ENCODE measurements at regions not wholly inside any gene's neighbourhood (a gene's known extent, or its start where the extent isn't known, plus 50 kb on each side); places are given as distances from the start of the nearest gene placed in this dataset.

GRCh38 chr9:99588299-99588698 is 233.4 kb upstream of the NR4A3 start:
- DNase-seq (ENCODE audit: low read depth in 2 of 2) = no peak

DNA sequence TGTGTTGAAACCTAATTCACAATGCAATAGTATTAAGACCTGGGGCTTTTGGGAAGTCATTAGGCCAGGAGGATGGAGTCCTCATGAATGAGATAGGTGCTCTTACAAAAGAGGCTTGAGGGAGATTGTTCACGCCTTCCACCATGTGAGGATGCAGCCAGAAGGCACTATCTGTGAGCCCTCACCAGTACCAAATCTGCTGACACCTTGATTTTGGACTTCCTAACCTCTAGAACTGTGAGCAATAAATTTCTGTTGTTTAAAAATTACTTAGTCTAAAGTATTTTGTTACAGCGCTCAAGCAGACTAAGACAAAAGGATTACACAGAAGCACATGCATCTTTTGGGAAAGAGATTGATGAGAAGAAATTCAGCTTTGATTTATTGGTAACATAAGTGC is 232.9 kb upstream of the NR4A3 start:
- DNase-seq (ENCODE audit: low read depth in 2 of 2) = no peak

GRCh38 chr9:99590410-99590809 is 231.3 kb upstream of the NR4A3 start:
- no peak for DNase-seq (ENCODE audit: low read depth in 2 of 2)

GRCh38 chr9:99590840-99591239 is 230.8 kb upstream of the NR4A3 start:
- DNase-seq (ENCODE audit: low read depth in 2 of 2) = no peak

- DNase-seq (ENCODE audit: low read depth in 2 of 2) = no peak
Observed at GRCh38 chr9:99591770-99592169, 229.9 kb upstream of the NR4A3 start.

DNA sequence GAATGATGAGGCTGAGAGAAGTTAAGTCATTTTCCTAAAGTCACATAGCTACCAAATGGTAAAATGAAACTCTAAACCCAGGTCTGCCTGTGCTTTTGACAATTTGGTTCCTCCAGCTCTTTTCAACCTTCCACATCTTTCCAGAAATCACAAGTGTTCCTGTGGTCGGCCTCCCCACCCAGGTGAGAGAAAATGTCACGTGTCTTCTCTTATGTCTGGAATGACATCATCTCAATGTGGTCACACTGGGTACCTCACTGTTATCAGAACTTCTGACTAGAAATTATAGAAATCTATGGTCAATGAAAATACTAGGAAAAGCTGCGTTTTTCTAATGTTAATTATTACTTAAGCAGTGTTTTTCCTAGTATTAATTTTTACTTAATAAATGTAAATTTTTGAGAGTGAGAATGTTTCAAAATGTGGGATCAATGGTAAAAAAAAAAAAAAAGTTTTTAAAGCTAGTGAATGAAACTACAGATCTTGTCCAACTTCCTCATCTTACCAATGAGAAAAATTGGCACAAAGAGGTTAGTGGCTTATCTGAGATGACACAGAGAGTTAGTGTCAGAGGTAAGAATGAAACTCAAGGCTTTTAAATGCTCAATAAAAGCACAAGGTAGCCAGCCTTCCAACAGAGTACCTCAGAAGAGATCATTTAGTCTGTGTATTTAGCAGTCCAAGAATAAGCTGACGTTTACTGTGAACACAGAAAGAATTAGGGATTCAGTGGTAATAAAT is 228.7 kb upstream of the NR4A3 start:
- no peak for DNase-seq (ENCODE audit: low read depth in 2 of 2)

- no peak for DNase-seq (ENCODE audit: low read depth in 2 of 2)
Observed at GRCh38 chr9:99593610-99594009, 228.1 kb upstream of the NR4A3 start.

DNA sequence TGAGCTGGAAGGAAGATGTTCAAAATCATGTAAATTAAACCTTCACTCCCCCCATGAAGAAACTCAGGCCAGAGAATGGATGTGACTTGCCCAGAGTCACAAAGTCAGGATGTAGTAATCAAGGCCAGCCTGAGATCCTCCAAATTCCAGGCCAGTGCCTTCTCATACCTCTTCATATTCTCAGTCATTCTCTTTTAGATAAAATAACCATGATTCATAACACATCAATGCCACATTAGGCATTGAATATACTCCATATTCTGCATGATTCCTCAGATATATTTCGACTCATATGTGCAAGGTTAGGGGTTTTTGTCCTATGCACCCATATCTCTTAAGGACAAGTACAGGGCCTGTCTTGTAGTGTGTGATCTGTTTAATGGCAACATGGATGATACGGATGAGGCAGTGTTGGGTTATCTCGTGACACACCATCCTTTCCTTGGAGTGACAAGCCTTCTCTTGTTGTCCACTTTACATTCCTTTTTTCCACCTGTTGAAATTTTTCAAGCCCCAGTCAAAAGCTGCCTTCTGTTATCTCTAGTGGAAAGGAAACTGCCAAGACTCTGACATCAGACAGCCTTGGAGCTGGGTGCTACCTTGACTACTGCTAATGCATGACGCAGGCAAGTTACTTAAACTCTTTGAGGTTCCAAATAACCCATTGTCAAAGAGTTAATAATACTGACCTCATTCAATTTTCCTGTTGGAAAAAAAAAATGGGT is 227.5 kb upstream of the NR4A3 start:
- no peak for DNase-seq (ENCODE audit: low read depth in 2 of 2)

- no peak for DNase-seq (ENCODE audit: low read depth in 2 of 2)
Observed at GRCh38 chr9:99595796-99596195, 225.9 kb upstream of the NR4A3 start.

GRCh38 chr9:99601571-99602111 is 220.0 kb upstream of the NR4A3 start:
- no peak for DNase-seq (ENCODE audit: low read depth in 2 of 2)

DNA sequence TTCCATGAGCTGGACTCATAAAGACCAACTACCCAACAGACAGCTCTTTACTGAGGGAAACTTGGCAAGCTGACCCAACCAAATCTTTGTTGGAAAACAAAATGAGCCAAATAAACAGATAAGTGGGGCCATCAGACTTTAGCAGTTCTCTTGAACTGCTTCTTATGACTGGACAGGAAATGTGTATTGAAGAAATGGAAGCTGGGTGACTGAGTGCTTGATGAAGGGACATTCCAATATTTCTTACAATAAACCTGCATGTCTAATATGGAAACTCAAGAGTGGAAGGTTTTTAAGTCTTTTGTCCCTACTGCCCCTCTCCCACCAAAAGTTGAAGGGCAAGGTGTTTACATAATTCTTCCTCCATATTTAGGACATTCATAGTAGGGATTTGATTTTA is 218.8 kb upstream of the NR4A3 start:
- DNase-seq (ENCODE audit: low read depth in 2 of 2) = no peak

GRCh38 chr9:99605016-99605743 is 216.5 kb upstream of the NR4A3 start:
- no peak for DNase-seq (ENCODE audit: low read depth in 2 of 2)

- no peak for DNase-seq (ENCODE audit: low read depth in 2 of 2)
Observed at GRCh38 chr9:99606296-99606695, 215.4 kb upstream of the NR4A3 start.

DNA sequence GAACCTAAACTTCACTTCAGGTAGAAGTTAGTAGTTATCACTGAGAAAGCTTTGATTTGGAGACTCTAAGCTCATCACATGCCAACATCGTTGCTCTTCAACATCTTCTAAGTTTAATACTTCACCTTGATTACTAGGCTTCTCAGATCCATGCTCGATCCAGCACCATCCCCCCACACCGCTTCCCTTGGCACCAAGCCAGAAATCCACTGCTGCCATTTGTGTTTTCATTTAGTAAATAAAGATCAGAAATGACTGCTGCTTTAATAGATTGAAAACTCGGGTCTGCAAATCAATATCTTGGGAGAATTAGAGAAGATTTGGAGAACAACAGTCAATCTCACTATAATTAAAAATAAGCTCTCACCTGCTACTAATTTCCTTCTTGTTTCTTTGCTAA is 214.7 kb upstream of the NR4A3 start:
- no peak for DNase-seq (ENCODE audit: low read depth in 2 of 2)

- DNase-seq (ENCODE audit: low read depth in 2 of 2) = no peak
Observed at GRCh38 chr9:99607842-99608448, 213.7 kb upstream of the NR4A3 start.

GRCh38 chr9:99614341-99614740 is 207.3 kb upstream of the NR4A3 start:
- DNase-seq (ENCODE audit: low read depth in 2 of 2) = no peak

GRCh38 chr9:99621040-99621439 is 200.6 kb upstream of the NR4A3 start:
- no peak for DNase-seq (ENCODE audit: low read depth in 2 of 2)

DNA sequence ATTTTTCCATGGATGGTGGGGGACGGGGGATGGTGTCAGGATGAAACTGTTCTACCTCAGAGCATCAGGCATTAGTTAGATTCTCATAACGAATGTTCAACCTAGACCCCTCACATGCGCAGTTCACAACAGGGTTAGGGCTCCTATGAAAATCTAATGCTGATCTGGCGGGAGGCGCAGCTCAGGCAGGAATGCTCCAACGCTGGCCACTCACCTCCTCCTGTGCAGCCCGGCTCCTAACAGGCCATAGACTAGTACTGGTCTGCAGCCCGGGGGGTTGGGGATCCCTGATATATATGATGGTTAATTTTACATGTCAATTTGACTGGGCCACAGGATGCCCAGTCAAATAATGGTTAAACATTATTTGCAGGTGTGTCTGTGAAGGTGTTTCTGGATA is 199.0 kb upstream of the NR4A3 start:
- DNase-seq (ENCODE audit: low read depth in 2 of 2) = no peak

- no peak for DNase-seq (ENCODE audit: low read depth in 2 of 2)
Observed at GRCh38 chr9:99623780-99624364, 197.8 kb upstream of the NR4A3 start.

DNA sequence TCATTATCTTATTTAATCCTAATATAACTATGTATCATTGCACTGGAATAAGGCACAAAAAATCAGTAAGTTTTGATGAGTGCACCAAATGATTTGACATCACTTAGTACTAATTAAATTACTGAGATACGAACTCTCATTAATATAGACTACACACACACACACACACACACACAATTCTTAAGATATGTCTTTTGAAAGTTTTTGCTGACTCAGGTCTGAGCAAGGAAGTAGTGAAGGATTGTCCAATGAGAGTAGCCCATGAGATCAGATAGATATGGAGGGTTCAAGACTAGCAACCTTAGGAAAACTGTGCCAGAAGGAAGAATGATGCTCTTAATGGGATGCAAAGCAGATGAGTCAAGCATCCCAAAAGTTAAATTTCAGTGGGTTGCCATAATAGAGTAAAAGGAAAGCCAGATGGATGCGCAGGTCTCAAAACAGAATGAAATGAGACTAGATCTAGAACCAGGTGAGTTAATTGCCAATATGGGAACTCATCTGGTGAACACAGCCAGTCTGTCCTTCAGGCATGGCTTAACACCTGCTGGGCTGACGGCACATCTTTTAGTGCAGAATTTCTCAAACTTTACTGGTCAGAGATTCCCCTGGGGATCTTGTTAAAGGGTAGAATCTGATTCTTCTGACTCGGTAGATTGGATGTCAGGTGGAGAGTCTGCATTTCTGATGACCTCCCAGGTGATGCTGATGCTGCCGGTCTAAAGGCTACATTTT is 197.0 kb upstream of the NR4A3 start:
- no peak for DNase-seq (ENCODE audit: low read depth in 2 of 2)

DNA sequence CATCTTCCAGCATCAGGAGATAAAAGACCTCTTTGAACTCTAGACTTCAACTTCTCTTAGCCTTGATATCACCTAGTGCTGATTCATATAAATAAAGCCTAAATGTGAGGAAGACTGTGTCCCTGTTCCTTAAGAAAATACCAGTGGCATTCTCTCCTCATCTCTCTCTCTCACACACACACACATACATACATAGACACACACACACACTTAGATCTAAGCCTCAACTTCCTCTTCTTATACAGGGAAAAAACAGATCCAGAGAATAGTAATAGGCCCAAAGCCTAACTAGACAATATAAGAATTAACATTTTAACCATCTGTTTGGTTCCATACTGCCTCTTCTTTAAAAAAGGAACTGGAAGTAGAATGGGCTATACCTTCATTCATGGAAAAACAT is 195.3 kb upstream of the NR4A3 start:
- no peak for DNase-seq (ENCODE audit: low read depth in 2 of 2)
